ENCODE measurements at regions not wholly inside any gene's neighbourhood (a gene's known extent, or its start where the extent isn't known, plus 50 kb on each side); places are given as distances from the start of the nearest gene placed in this dataset.

DNA sequence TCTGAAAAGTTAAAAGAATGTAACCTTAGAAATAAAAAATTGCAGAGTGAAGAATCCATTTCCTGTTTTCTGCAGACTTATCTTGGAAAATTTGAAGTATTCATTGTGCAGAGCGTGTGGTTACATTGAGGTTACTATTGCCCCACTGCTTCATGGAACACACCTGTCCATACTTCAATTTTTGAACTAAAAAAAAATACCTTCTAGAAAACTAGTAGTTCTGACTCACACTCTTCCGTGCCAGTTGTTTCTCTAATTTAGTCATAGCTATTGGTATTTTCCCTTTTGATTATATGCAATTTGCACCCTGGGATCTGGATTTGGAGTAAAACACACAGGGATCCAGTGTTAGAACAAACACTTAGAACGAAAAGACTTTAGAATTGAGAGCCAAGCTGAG lies 111.8 kb upstream of the LYSMD4 start:
- Histone ChIP-seq H3K4me3 (no peak overlapping the region), H3K36me3 (no peaks in the 10 kb centered on the region), H3K9me3 (no peaks in the 10 kb centered on the region), H3K27ac (no peak overlapping the region), H3K27me3 (no peaks in the 10 kb centered on the region), H3K4me1 (no peaks in the 10 kb centered on the region)
- TF ChIP-seq, protein P1, sequence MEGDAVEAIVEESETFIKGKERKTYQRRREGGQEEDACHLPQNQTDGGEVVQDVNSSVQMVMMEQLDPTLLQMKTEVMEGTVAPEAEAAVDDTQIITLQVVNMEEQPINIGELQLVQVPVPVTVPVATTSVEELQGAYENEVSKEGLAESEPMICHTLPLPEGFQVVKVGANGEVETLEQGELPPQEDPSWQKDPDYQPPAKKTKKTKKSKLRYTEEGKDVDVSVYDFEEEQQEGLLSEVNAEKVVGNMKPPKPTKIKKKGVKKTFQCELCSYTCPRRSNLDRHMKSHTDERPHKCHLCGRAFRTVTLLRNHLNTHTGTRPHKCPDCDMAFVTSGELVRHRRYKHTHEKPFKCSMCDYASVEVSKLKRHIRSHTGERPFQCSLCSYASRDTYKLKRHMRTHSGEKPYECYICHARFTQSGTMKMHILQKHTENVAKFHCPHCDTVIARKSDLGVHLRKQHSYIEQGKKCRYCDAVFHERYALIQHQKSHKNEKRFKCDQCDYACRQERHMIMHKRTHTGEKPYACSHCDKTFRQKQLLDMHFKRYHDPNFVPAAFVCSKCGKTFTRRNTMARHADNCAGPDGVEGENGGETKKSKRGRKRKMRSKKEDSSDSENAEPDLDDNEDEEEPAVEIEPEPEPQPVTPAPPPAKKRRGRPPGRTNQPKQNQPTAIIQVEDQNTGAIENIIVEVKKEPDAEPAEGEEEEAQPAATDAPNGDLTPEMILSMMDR (IDR thresholded peaks at IDR 0.05), result no peak
- no peak for TF ChIP-seq POLR2A (IDR thresholded peaks at IDR 0.05)
- WGBS (ENCODE audit: insufficient coverage, low coverage, low lambda C conversion rate, missing lambda C conversion rate), result 66% methylated on average over 3 of the region's 3 CpGs
- DNase-seq, result no peak
- no peak for ATAC-seq
- intact Hi-C loops (cut with DNase I), result no loop called here

DNA sequence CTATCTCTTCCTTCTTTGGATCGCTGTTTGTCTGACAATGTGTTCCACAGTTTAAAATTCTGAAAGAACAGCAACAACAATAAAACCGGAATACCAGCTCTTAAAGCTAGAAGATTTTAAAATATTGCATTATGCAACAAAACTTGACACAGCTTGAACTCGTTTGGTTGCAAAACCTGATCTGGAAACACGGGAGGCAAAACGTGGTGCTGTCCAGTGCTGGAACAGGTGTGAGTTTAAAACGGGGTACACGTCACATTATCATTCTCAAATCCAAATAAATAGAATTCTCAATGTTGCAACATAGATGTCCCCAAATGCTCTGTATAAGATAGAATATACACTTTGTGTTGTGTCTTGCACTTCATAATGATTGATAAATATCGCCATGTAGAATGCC lies 110.9 kb upstream of the LYSMD4 start:
- Histone ChIP-seq H3K36me3 (no peaks in the 10 kb centered on the region), H3K27ac (no peak overlapping the region), H3K4me3 (no peak overlapping the region), H3K4me1 (no peaks in the 10 kb centered on the region), H3K27me3 (no peaks in the 10 kb centered on the region), H3K9me3 (no peaks in the 10 kb centered on the region)
- intact Hi-C loops (cut with DNase I), result no loop called here
- no peak for DNase-seq
- WGBS (ENCODE audit: insufficient coverage, low coverage, low lambda C conversion rate, missing lambda C conversion rate), result 54% methylated on average over 8 of the region's 8 CpGs
- no peak for ATAC-seq
- TF ChIP-seq, protein P1 (IDR thresholded peaks at IDR 0.05), result no peak
- no peak for TF ChIP-seq POLR2A (IDR thresholded peaks at IDR 0.05)

DNA sequence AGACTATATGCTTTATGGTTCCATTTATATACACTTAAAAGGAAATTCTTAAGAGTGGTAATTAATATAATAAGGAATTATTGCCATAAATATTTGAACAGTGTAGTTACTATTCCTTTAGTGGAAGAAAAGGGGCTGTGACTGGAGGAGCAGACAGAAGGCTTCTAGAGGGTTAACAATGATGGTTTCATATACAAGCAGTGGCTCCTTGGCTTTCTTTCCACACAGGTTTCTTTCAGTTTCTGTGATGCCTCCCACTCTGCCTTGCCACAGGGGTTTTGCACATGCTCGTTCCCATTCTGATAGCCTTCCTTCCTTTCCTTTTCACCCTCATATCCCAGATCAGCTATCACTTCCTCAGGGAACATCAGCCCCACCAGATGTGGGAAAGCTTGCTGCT lies 108.8 kb upstream of the LYSMD4 start:
- intact Hi-C loops (cut with DNase I), result no loop called here
- Histone ChIP-seq H3K4me1 (no peaks in the 10 kb centered on the region), H3K36me3 (no peaks in the 10 kb centered on the region), H3K4me3 (no peak overlapping the region), H3K27me3 (no peaks in the 10 kb centered on the region), H3K9me3 (no peaks in the 10 kb centered on the region), H3K27ac (no peak overlapping the region)
- WGBS (ENCODE audit: insufficient coverage, low coverage, low lambda C conversion rate, missing lambda C conversion rate), result 13% methylated on average over 1 of the region's 1 CpG
- ATAC-seq (no peak), DNase-seq (no peak)
- TF ChIP-seq, protein P1 (IDR thresholded peaks at IDR 0.05), result no peak
- no peak for TF ChIP-seq POLR2A (IDR thresholded peaks at IDR 0.05)

DNA sequence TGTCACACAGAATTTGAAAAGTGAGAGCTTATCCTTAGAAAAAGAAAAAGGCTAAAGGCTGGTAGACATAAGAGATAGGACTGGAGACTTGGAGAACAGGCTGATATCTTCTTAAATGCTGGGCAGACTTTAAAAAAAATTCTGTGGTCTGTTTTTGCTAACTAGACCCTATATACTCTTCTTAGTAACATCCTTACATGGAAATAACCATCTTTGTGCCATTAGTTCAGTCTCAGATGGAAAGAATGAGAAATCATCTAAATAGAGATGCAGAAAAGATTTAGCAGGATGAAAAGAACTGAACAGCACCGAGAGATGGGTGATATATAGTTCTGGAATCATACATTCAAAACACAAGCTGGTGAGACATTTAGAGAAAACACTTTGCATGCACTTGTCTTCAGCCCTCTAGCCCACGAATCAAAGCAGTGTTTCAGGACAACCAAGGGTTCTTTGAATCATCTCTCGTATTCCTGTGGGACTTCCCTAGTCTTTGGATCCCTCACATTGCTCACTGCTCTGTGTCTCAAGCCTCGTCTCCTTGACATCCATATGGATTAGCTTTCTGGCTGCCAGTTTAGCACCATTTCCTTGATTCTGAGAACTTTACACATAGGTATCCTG lies 93.0 kb upstream of the LYSMD4 start:
- WGBS (ENCODE audit: insufficient coverage, low coverage, low lambda C conversion rate, missing lambda C conversion rate), result 41% methylated on average over 4 of the region's 4 CpGs
- Histone ChIP-seq H3K4me1 (no peaks in the 10 kb centered on the region), H3K36me3 (no peaks in the 10 kb centered on the region), H3K9me3 (no peaks in the 10 kb centered on the region), H3K27ac (no peak overlapping the region), H3K4me3 (no peak overlapping the region), H3K27me3 (no peaks in the 10 kb centered on the region)
- TF ChIP-seq, protein P1 (IDR thresholded peaks at IDR 0.05), result no peak
- no peak for TF ChIP-seq POLR2A (IDR thresholded peaks at IDR 0.05)
- intact Hi-C loops (cut with DNase I), result no loop called here
- no peak for ATAC-seq
- no peak for DNase-seq

DNA sequence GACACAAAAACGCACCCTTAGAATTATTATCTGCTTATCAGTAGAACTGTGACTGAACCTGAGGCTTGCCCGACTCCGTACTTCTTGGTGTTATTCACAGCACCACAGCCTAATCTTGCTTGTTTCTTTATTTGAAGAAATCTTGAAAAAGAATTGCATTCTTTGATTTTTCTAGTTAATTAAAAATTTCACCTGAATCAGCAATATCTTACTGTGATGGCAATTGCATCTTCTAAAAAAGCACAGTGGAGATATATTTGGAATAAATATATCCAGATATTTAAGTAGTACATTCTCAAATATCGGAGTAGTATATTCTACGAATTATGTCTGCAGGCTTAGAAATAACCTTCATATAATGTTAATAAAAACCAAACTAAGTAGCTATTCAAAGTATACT lies 90.1 kb upstream of the LYSMD4 start:
- no peak for ATAC-seq
- H3K4me3 ChIP-seq, result no peak overlapping the region
- no peak for DNase-seq
- TF ChIP-seq POLR2A (IDR thresholded peaks at IDR 0.05), result no peak
- TF ChIP-seq, protein P1 (IDR thresholded peaks at IDR 0.05), result no peak
- intact Hi-C loops (cut with DNase I), result no loop called here
- no peaks in the 10 kb centered on the region for H3K9me3 ChIP-seq
- no peak overlapping the region for H3K27ac ChIP-seq
- WGBS (ENCODE audit: insufficient coverage, low coverage, low lambda C conversion rate, missing lambda C conversion rate), result 65% methylated on average over 5 of the region's 5 CpGs
- no peaks in the 10 kb centered on the region for H3K36me3 ChIP-seq
- H3K4me1 ChIP-seq, result no peaks in the 10 kb centered on the region
- H3K27me3 ChIP-seq, result no peaks in the 10 kb centered on the region
